HEK293T (cell line): ENCODE measurements at regions not wholly inside any gene's neighbourhood (a gene's known extent, or its start where the extent isn't known, plus 50 kb on each side); places are given as distances from the start of the nearest gene placed in this dataset.

ENCODE experiments used
- BHLHE40 ChIP-seq: fragments of 450-650 bp; IDR thresholded peaks from 2 replicates; pipeline ENCODE4 v1.6.1; 2016; ENCODE audit warnings: mild to moderate bottlenecking, moderate library complexity, borderline replicate concordance
- FOXM1 ChIP-seq: fragments of 450-650 bp; IDR thresholded peaks from 2 replicates; pipeline ENCODE4 v1.6.1; 2017; ENCODE audit warnings: mild to moderate bottlenecking, borderline replicate concordance
- LEF1 ChIP-seq: fragments of 450-650 bp; IDR thresholded peaks from 2 replicates; pipeline ENCODE4 v1.6.1; 2017; ENCODE audit warnings: mild to moderate bottlenecking, borderline replicate concordance
- PKNOX1 ChIP-seq: fragments of 450-650 bp; IDR thresholded peaks from 2 replicates; pipeline ENCODE4 v1.6.1; 2016
- SP1 ChIP-seq: fragments of 450-650 bp; IDR thresholded peaks from 2 replicates; pipeline ENCODE4 v1.6.1; 2017

- TF ChIP-seq LEF1 (no peak), PKNOX1 (no peak), SP1 (no peak), BHLHE40 (no peak), FOXM1 (no peak)
These were observed 106.0 kb downstream of the CMPK2 start for GRCh38 chr2:6759689-6760088.
